MCF 10A (cell line): ENCODE measurements at regions not wholly inside any gene's neighbourhood (a gene's known extent, or its start where the extent isn't known, plus 50 kb on each side); places are given as distances from the start of the nearest gene placed in this dataset.

Experiments
- BruUV-seq: library from RNA; stranded (reverse); fragments of 400-500 nt; replicated peaks from 2 replicates; lab custom pipeline; 2021; lab: Mats Ljungman, UMichigan
- CTCF ChIA-PET: fragments of 300-600 bp; sonication (Branson Sonifier 250); formaldehyde crosslinking; extraction: SDS; loops from one replicate; lab custom pipeline; 2021; ENCODE audit warnings: antibody characterized with exemption, inconsistent platforms; lab: Yijun Ruan, JAX
- POLR2A ChIA-PET: fragments of 300-600, 350-650 bp; sonication (Branson Sonifier 250); formaldehyde crosslinking; extraction: SDS; loops from one replicate; lab custom pipeline; 2020; ENCODE audit warnings: antibody characterized with exemption, inconsistent platforms; lab: Yijun Ruan, JAX
- DNase-seq: peaks from one replicate; pipeline ENCODE4 v3.0.0-alpha.2; 2018; ENCODE audit not compliant: unreplicated experiment
- H3K27ac Mint-ChIP-seq: one replicate; pipeline ENCODE4 v1.8.0; 2022; ENCODE audit warnings: mild to moderate bottlenecking, low read depth, mixed read lengths; ENCODE audit not compliant: unreplicated experiment
- H3K27me3 Mint-ChIP-seq: one replicate; pipeline ENCODE4 v1.8.0; 2022; ENCODE audit warnings: mixed read lengths; ENCODE audit not compliant: insufficient read depth, unreplicated experiment
- H3K36me3 Mint-ChIP-seq: one replicate; pipeline ENCODE4 v1.8.0; 2022; ENCODE audit warnings: mild to moderate bottlenecking, moderate library complexity, mixed read lengths; ENCODE audit not compliant: insufficient read depth, unreplicated experiment
- H3K4me1 Mint-ChIP-seq: one replicate; pipeline ENCODE4 v1.8.0; 2022; ENCODE audit warnings: mixed read lengths; ENCODE audit not compliant: insufficient read depth, unreplicated experiment
- H3K4me3 Mint-ChIP-seq: one replicate; pipeline ENCODE4 v1.8.0; 2022; ENCODE audit warnings: mild to moderate bottlenecking, moderate library complexity, mixed read lengths; ENCODE audit not compliant: unreplicated experiment
- H3K9me3 Mint-ChIP-seq: one replicate; pipeline ENCODE4 v1.8.0; 2022; ENCODE audit warnings: mixed read lengths; ENCODE audit not compliant: unreplicated experiment
- intact Hi-C: fragments of 100-400 bp; cut with micrococcal nuclease; formaldehyde crosslinking; loops from 2 replicates; pipeline ENCODE4 v1.14.1; 2022
- TF ChIP-seq, protein P1 (sequence below): fragments of 200-600 bp; IDR thresholded peaks from one replicate; pipeline ENCODE4 v1.8.0; 2022; ENCODE audit warnings: antibody characterized with exemption, mild to moderate bottlenecking; ENCODE audit not compliant: unreplicated experiment

GRCh38 chr10:31157123-31158010 lies 125.7 kb upstream of the ZNF438 start:
- Mint-ChIP-seq H3K27me3 (no peaks in the 10 kb centered on the region), H3K9me3 (peaks cover 18% of the 10 kb centered on the region), H3K27ac (no peak overlapping the region), H3K4me1 (no peaks in the 10 kb centered on the region), H3K36me3 (no peaks in the 10 kb centered on the region), H3K4me3 (no peak overlapping the region)
- intact Hi-C loops, result no loop called here
- BruUV-seq, result no TSS peak
- TF ChIP-seq, protein P1, sequence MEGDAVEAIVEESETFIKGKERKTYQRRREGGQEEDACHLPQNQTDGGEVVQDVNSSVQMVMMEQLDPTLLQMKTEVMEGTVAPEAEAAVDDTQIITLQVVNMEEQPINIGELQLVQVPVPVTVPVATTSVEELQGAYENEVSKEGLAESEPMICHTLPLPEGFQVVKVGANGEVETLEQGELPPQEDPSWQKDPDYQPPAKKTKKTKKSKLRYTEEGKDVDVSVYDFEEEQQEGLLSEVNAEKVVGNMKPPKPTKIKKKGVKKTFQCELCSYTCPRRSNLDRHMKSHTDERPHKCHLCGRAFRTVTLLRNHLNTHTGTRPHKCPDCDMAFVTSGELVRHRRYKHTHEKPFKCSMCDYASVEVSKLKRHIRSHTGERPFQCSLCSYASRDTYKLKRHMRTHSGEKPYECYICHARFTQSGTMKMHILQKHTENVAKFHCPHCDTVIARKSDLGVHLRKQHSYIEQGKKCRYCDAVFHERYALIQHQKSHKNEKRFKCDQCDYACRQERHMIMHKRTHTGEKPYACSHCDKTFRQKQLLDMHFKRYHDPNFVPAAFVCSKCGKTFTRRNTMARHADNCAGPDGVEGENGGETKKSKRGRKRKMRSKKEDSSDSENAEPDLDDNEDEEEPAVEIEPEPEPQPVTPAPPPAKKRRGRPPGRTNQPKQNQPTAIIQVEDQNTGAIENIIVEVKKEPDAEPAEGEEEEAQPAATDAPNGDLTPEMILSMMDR, result no peak
- ChIA-PET POLR2A (no interaction called here), CTCF (no interaction called here)
- no peak for DNase-seq

GRCh38 chr10:31158011-31158658 lies 126.5 kb upstream of the ZNF438 start:
- BruUV-seq, result no TSS peak
- POLR2A ChIA-PET, result no interaction called here
- Mint-ChIP-seq H3K4me3 (no peak overlapping the region), H3K4me1 (no peaks in the 10 kb centered on the region), H3K9me3 (peaks cover 25% of the 10 kb centered on the region), H3K36me3 (no peaks in the 10 kb centered on the region), H3K27ac (no peak overlapping the region), H3K27me3 (no peaks in the 10 kb centered on the region)
- CTCF ChIA-PET, result interaction anchor here (0.5 kb wide), 1 partner anchor 331 kb away, joined by 4 read pairs; no protein-coding TSS in a partner anchor
- TF ChIP-seq, protein P1, result no peak
- no peak for DNase-seq
- intact Hi-C loops, result no loop called here

DNA sequence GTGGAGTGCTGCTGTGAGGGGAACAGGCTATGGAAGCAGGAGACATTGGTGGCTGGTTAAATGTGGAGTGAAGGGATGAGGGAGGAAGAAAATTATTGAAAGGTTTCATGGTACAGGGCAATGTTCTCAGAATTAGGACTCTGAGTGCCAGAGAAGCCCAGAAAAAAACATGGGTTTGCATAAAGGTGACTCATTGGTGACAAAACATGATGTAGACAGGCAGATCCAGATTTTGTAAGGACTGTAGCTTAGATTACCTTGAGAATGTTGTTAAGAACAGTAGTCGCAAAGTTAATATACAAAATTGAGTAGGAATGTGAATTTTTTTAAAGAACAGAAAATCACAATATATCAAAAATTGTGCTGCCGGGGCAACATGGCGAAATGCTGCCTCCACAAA lies 134.9 kb upstream of the ZNF438 start:
- Mint-ChIP-seq H3K4me1 (no peaks in the 10 kb centered on the region), H3K27me3 (no peaks in the 10 kb centered on the region), H3K9me3 (peaks cover 15% of the 10 kb centered on the region), H3K27ac (no peak overlapping the region), H3K4me3 (no peak overlapping the region), H3K36me3 (no peaks in the 10 kb centered on the region)
- TF ChIP-seq, protein P1, result no peak
- intact Hi-C loops, result no loop called here
- ChIA-PET CTCF (no interaction called here), POLR2A (no interaction called here)
- no TSS peak for BruUV-seq
- no peak for DNase-seq

DNA sequence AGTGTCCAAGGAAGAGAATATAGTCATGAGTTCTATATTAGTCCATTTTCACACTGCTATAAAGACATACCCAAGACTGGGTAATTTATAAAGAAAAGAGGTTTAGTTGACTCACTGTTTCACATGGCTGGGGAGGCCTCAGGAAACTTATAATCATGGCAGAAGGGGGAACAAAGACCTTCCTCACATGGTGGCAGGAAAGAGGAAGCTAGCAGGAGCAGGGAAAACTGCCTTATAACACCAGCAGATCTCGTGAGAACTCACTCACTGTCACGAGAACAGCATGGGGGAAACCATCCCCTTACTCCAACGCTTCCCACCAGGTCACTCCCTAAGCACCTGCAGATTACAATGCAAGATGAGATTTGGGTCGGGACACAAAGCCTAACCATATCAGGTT lies 139.0 kb upstream of the ZNF438 start:
- DNase-seq, result no peak
- H3K27me3 Mint-ChIP-seq, result no peaks in the 10 kb centered on the region
- no peak overlapping the region for H3K4me3 Mint-ChIP-seq
- no TSS peak for BruUV-seq
- no peaks in the 10 kb centered on the region for H3K4me1 Mint-ChIP-seq
- peaks cover 6% of the 10 kb centered on the region for H3K9me3 Mint-ChIP-seq
- H3K36me3 Mint-ChIP-seq, result no peaks in the 10 kb centered on the region
- TF ChIP-seq, protein P1, result no peak
- H3K27ac Mint-ChIP-seq, result no peak overlapping the region
- intact Hi-C loops, result no loop called here
- POLR2A ChIA-PET, result no interaction called here
- CTCF ChIA-PET, result no interaction called here
